G401 (cell line): ENCODE measurements at regions not wholly inside any gene's neighbourhood (a gene's known extent, or its start where the extent isn't known, plus 50 kb on each side); places are given as distances from the start of the nearest gene placed in this dataset.
"Not testable (repeated sequence)": the region's sequence is repeated elsewhere in the genome, so short reads cannot be mapped to it uniquely, and the experiment has no call there.

Source experiments
- DNase-seq: peaks from one replicate; pipeline ENCODE4 v3.0.0-alpha.2; 2015; ENCODE audit warnings: low spot score
- in situ Hi-C: cut with HindIII; loops from 2 replicates; pipeline ENCODE4 v1.10.0; 2016; ENCODE audit warnings: low sequenced_read_pairs, mixed read lengths

GRCh38 chr10:34957531-34957930 lies 132.6 kb downstream of the CUL2 start:
- in situ Hi-C loops, result no loop called here
- no peak for DNase-seq

GRCh38 chr10:34956756-34957155 lies 133.4 kb downstream of the CUL2 start:
- no peak for DNase-seq
- in situ Hi-C loops, result no loop called here

- DNase-seq, result no peak
- in situ Hi-C loops, result no loop called here
These were observed 134.8 kb downstream of the CUL2 start for GRCh38 chr10:34955391-34955790.

GRCh38 chr10:34954142-34954541 lies 136.0 kb downstream of the CUL2 start:
- in situ Hi-C loops, result no loop called here
- DNase-seq, result no peak

GRCh38 chr10:34951263-34951887 lies 136.3 kb upstream of the PARD3 start:
- in situ Hi-C loops, DNase-seq: not testable (repeated sequence)

GRCh38 chr10:34945951-34946522 lies 130.9 kb upstream of the PARD3 start:
- in situ Hi-C loops, DNase-seq: not testable (repeated sequence)

- in situ Hi-C loops, result no loop called here
- no peak for DNase-seq
These were observed 126.6 kb upstream of the PARD3 start for GRCh38 chr10:34941471-34942357.

GRCh38 chr10:34940436-34940835 lies 125.3 kb upstream of the PARD3 start:
- no peak for DNase-seq
- in situ Hi-C loops, result no loop called here

- DNase-seq, result no peak
- in situ Hi-C loops, result no loop called here
These were observed 123.2 kb upstream of the PARD3 start for GRCh38 chr10:34938399-34938670.

GRCh38 chr10:34937643-34938398 lies 122.7 kb upstream of the PARD3 start:
- not testable (repeated sequence) for DNase-seq

GRCh38 chr10:34936061-34936460 lies 121.0 kb upstream of the PARD3 start:
- in situ Hi-C loops, result no loop called here
- DNase-seq, result no peak

More at GRCh38 chr10:34937643-34938398, 122.7 kb upstream of the PARD3 start:
- in situ Hi-C loops, result not testable (repeated sequence)

- DNase-seq, result peak; percentile 21
- in situ Hi-C loops, result no loop called here
These were observed 118.6 kb upstream of the PARD3 start for GRCh38 chr10:34933676-34934075.

GRCh38 chr10:34932235-34932634 lies 117.1 kb upstream of the PARD3 start:
- DNase-seq, result no peak
- in situ Hi-C loops, result no loop called here

GRCh38 chr10:34931216-34931615 lies 116.1 kb upstream of the PARD3 start:
- in situ Hi-C loops, result no loop called here

GRCh38 chr10:34922138-34922537 lies 107.0 kb upstream of the PARD3 start:
- no peak for DNase-seq
- in situ Hi-C loops, result no loop called here

More at GRCh38 chr10:34931216-34931615, 116.1 kb upstream of the PARD3 start:
- DNase-seq, result no peak

GRCh38 chr10:34920578-34920977 lies 105.5 kb upstream of the PARD3 start:
- in situ Hi-C loops, result no loop called here
- DNase-seq, result no peak

GRCh38 chr10:34918776-34919315 lies 103.8 kb upstream of the PARD3 start:
- in situ Hi-C loops, result no loop called here
- no peak for DNase-seq

- DNase-seq, result no peak
- in situ Hi-C loops, result no loop called here
These were observed 103.1 kb upstream of the PARD3 start for GRCh38 chr10:34918060-34918775.

GRCh38 chr10:34916314-34916713 lies 101.2 kb upstream of the PARD3 start:
- DNase-seq, result no peak
- in situ Hi-C loops, result no loop called here
